ENCODE measurements at regions not wholly inside any gene's neighbourhood (a gene's known extent, or its start where the extent isn't known, plus 50 kb on each side); places are given as distances from the start of the nearest gene placed in this dataset.

- H3K36me3 ChIP-seq (ENCODE audit: control insufficient read depth, insufficient read depth, low read length) = no peaks in the 10 kb centered on the region
- H3K4me3 ChIP-seq (ENCODE audit: low read depth, low read length) = no peak overlapping the region
- H3K27me3 ChIP-seq (ENCODE audit: control insufficient read depth, insufficient read depth, low read length) = no peaks in the 10 kb centered on the region
- TF ChIP-seq, protein P1, sequence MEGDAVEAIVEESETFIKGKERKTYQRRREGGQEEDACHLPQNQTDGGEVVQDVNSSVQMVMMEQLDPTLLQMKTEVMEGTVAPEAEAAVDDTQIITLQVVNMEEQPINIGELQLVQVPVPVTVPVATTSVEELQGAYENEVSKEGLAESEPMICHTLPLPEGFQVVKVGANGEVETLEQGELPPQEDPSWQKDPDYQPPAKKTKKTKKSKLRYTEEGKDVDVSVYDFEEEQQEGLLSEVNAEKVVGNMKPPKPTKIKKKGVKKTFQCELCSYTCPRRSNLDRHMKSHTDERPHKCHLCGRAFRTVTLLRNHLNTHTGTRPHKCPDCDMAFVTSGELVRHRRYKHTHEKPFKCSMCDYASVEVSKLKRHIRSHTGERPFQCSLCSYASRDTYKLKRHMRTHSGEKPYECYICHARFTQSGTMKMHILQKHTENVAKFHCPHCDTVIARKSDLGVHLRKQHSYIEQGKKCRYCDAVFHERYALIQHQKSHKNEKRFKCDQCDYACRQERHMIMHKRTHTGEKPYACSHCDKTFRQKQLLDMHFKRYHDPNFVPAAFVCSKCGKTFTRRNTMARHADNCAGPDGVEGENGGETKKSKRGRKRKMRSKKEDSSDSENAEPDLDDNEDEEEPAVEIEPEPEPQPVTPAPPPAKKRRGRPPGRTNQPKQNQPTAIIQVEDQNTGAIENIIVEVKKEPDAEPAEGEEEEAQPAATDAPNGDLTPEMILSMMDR (IDR thresholded peaks at IDR 0.05; ENCODE audit: insufficient read depth, low read length, severe bottlenecking) = no peak
- DNase-seq (ENCODE audit: low read depth) (no peak), FAIRE-seq (no peak)
Observed at GRCh38 chr12:58097741-58098140, 156.4 kb downstream of the ATP23 start.

- FAIRE-seq = no peak
- Histone ChIP-seq H3K4me3 (ENCODE audit: low read depth, low read length) (no peak overlapping the region), H3K27me3 (ENCODE audit: control insufficient read depth, insufficient read depth, low read length) (no peaks in the 10 kb centered on the region), H3K36me3 (ENCODE audit: control insufficient read depth, insufficient read depth, low read length) (no peaks in the 10 kb centered on the region)
- DNase-seq (ENCODE audit: low read depth) = no peak
- TF ChIP-seq, protein P1 (IDR thresholded peaks at IDR 0.05; ENCODE audit: insufficient read depth, low read length, severe bottlenecking) = no peak
Observed at GRCh38 chr12:58099476-58099875, 158.1 kb downstream of the ATP23 start.

- TF ChIP-seq, protein P1 (IDR thresholded peaks at IDR 0.05; ENCODE audit: insufficient read depth, low read length, severe bottlenecking) = no peak
- H3K27me3 ChIP-seq (ENCODE audit: control insufficient read depth, insufficient read depth, low read length) = no peaks in the 10 kb centered on the region
- no peak for FAIRE-seq
- no peak overlapping the region for H3K4me3 ChIP-seq (ENCODE audit: low read depth, low read length)
- DNase-seq (ENCODE audit: low read depth) = no peak
- H3K36me3 ChIP-seq (ENCODE audit: control insufficient read depth, insufficient read depth, low read length) = no peaks in the 10 kb centered on the region
Observed at GRCh38 chr12:58104351-58104755, 163.0 kb downstream of the ATP23 start.

GRCh38 chr12:58105225-58106119, 164.1 kb downstream of the ATP23 start:
- DNase-seq (ENCODE audit: low read depth) = peak; percentile 16
- H3K36me3 ChIP-seq (ENCODE audit: control insufficient read depth, insufficient read depth, low read length) = no peaks in the 10 kb centered on the region
- TF ChIP-seq, protein P1 (IDR thresholded peaks at IDR 0.05; ENCODE audit: insufficient read depth, low read length, severe bottlenecking) = peak; percentile 26
- H3K4me3 ChIP-seq (ENCODE audit: low read depth, low read length) = no peak overlapping the region
- FAIRE-seq = no peak
- no peaks in the 10 kb centered on the region for H3K27me3 ChIP-seq (ENCODE audit: control insufficient read depth, insufficient read depth, low read length)

DNA sequence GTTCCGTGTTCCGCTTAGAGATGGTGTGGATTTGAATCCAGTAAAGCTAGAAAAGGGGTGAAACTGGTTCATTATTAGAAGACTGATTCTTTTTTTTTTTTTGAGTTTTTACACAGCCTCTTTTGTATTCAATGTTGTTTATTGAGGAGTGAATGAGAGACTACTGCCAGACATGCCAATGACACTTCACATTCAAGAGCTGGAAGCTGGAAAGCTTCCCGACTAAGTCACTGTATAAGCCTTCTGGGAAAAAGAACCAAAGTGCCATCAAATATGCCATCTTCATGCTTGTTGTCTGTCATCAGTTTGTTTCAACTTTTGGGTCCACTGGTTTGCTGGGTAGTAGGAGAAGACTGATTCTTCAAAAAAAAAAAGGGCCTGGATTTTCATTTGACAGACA, 164.8 kb downstream of the ATP23 start:
- DNase-seq (ENCODE audit: low read depth) = no peak
- no peak for FAIRE-seq
- Histone ChIP-seq H3K27me3 (ENCODE audit: control insufficient read depth, insufficient read depth, low read length) (no peaks in the 10 kb centered on the region), H3K36me3 (ENCODE audit: control insufficient read depth, insufficient read depth, low read length) (no peaks in the 10 kb centered on the region), H3K4me3 (ENCODE audit: low read depth, low read length) (no peak overlapping the region)
- TF ChIP-seq, protein P1 (IDR thresholded peaks at IDR 0.05; ENCODE audit: insufficient read depth, low read length, severe bottlenecking) = no peak

All from bronchial epithelial cell (primary cell).